GM13976 (cell line): ENCODE measurements at regions not wholly inside any gene's neighbourhood (a gene's known extent, or its start where the extent isn't known, plus 50 kb on each side); places are given as distances from the start of the nearest gene placed in this dataset.

ENCODE experiments used
- DNase-seq: peaks from one replicate; pipeline ENCODE4 v3.0.0; 2012; ENCODE audit warnings: low spot score
- in situ Hi-C: fragments of 300-500 bp; cut with MboI; formaldehyde crosslinking; loops from one replicate; pipeline ENCODE4 v1.12.0; 2022; ENCODE audit warnings: low sequenced_read_pairs, mixed read lengths, inconsistent platforms; ENCODE audit not compliant: unreplicated experiment
- TF ChIP-seq, protein P1 (sequence below): IDR thresholded peaks from 2 replicates; pipeline ENCODE4 v1.5.1; 2012; ENCODE audit warnings: borderline replicate concordance, mild to moderate bottlenecking; ENCODE audit not compliant: insufficient read depth; ENCODE audit errors: extremely low read depth, missing control alignments, control extremely low read depth

DNA sequence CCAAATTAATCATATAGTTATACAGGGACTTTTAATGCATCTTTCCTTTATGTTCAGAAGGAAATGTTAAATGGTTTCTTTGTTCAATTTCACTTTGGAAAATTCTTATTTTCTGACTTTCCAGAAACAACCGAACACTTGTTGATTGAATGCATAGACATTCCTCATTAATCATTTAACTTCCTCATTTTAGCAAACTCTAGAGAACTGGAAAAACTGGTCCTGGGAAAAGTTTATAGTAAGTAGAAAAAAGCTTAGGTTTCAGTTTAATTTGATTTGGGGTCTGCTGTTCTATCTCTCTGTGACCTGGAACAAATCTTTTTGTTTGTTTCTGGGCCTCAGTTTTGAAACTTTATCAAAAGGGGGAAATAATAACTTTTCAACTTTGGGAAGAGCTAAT lies 320.4 kb downstream of the CMPK2 start:
- in situ Hi-C loops, result no loop called here

DNA sequence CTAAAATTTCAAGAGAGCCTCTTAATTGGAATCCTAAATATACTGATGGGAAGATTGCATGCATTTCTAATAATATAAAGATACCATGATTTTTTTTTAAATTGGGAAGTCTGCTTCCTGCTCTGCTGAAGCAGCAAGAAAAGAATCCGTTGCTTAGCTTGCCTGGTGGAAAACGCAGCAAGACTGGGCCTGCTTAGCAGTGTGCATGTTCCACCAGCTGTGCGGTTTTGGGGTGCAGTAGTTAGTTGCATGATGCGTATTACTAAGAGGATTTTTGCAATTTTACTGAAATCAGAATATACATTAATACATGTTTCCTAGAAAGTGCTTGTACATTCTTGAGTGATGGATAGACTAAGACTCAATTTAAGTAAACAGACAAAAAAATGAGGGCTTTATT lies 319.9 kb downstream of the CMPK2 start:
- TF ChIP-seq, protein P1, sequence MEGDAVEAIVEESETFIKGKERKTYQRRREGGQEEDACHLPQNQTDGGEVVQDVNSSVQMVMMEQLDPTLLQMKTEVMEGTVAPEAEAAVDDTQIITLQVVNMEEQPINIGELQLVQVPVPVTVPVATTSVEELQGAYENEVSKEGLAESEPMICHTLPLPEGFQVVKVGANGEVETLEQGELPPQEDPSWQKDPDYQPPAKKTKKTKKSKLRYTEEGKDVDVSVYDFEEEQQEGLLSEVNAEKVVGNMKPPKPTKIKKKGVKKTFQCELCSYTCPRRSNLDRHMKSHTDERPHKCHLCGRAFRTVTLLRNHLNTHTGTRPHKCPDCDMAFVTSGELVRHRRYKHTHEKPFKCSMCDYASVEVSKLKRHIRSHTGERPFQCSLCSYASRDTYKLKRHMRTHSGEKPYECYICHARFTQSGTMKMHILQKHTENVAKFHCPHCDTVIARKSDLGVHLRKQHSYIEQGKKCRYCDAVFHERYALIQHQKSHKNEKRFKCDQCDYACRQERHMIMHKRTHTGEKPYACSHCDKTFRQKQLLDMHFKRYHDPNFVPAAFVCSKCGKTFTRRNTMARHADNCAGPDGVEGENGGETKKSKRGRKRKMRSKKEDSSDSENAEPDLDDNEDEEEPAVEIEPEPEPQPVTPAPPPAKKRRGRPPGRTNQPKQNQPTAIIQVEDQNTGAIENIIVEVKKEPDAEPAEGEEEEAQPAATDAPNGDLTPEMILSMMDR, result no peak
- DNase-seq, result no peak
- in situ Hi-C loops, result no loop called here

More for the DNA sequence above, 320.4 kb downstream of the CMPK2 start:
- DNase-seq, result no peak
- TF ChIP-seq, protein P1, result no peak

DNA sequence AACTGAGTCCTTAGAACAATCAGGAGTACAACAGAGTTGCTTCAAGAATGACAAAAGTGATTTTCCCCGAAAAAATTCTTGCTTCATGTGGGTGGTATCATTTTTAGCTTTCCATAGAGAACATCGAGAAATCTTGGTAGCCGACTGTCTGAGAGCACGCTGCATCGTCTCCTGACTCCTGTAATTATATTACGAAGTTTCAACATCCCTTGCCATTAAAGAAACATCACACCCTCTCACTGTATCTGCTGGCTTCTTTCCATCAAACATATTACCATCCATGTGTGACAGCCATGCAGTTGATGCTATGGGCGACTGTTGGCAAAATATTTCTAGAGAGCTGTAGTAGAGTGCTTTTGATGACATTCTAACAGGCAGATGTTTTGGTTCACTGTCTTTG lies 311.2 kb downstream of the CMPK2 start:
- no peak for DNase-seq
- in situ Hi-C loops, result no loop called here
- TF ChIP-seq, protein P1, result no peak

DNA sequence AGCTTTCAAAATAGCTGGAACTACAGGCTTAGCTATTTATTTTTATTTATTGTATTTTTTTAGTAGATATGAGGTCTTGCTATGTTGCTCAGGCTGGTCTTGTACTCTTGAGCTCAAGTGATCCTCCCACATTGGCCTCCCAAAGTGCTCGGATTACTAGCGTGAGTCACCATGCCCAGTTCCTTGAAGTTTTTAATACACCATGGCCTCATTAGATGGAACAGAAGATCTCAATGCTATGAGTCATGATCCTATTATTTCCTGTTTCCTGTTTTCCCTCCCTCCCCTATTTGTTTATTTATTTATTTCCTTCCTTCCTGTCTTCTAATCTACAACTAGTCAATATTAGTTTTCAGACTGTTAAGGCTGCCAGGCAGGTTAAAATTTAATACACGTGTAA lies 309.0 kb downstream of the CMPK2 start:
- DNase-seq, result no peak
- in situ Hi-C loops, result no loop called here
- TF ChIP-seq, protein P1, result no peak

DNA sequence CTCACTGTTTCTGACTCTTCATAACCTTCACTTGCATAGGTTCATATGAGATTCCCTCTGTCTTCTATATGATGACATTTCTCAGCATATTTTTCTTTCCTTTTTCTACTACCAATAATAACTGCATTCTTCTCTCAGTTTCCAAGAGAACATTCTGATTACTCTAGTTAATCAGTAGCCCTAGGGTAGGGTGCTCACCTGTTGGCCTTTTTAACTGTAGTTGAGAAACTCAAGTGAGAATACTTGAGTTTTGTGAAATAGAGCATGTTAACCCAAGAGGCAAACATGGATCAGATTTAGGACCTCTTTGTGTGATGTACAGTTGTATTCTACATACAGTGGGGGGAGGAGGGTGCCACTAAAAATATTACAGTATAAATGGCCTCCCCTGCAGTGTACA lies 308.0 kb downstream of the CMPK2 start:
- in situ Hi-C loops, result no loop called here
- TF ChIP-seq, protein P1, result no peak
- no peak for DNase-seq

DNA sequence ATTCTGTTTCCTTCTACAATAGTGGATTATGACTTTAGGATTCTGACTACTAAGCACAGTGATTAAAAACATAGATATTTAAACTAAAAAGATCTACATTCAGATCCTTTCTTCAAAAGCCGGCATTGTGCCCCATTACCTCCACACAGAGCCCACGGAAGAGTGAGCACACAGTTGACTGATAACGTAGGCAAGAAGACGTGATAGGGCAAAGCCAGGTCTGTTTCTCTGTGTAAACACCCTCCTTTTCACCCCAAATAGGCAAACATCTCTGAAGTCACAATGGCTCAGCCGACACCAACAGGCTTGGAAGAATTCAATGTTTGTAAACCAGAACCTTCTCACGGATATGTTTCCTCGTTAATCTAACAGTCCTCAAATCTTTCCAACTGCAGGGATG lies 302.9 kb downstream of the CMPK2 start:
- in situ Hi-C loops, result no loop called here
- DNase-seq, result no peak
- TF ChIP-seq, protein P1, result no peak

DNA sequence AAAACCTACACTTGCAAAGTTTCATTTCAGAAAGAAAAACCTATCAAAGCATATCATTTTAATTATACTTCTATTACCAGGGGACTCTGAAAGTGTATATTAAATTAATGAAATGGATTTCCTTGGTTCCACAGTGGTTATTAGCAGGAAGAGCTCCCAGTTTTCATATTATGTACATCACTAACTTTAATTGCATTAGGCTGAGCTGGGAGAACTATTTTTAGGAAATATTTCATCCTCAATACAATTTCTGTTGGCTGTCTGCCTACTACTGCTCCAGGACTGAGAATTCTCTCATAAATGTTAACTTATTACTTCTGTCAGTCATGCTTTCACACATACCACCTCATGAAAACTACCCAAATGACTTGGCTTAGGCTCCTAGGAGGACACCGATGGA lies 301.4 kb downstream of the CMPK2 start:
- DNase-seq, result no peak
- in situ Hi-C loops, result no loop called here
- TF ChIP-seq, protein P1, result no peak
